Activated CD4-positive, alpha-beta T cell treated with anti-CD3 and anti-CD28 coated beads for 4 hours (primary cell): ENCODE measurements at regions not wholly inside any gene's neighbourhood (a gene's known extent, or its start where the extent isn't known, plus 50 kb on each side); places are given as distances from the start of the nearest gene placed in this dataset.
"Not testable (repeated sequence)": the region's sequence is repeated elsewhere in the genome, so short reads cannot be mapped to it uniquely, and the experiment has no call there.

ENCODE experiments used
- DNase-seq, 2 donors: peaks; one replicate each; pipeline ENCODE4 v3.0.0-alpha.2; 2020

DNA sequence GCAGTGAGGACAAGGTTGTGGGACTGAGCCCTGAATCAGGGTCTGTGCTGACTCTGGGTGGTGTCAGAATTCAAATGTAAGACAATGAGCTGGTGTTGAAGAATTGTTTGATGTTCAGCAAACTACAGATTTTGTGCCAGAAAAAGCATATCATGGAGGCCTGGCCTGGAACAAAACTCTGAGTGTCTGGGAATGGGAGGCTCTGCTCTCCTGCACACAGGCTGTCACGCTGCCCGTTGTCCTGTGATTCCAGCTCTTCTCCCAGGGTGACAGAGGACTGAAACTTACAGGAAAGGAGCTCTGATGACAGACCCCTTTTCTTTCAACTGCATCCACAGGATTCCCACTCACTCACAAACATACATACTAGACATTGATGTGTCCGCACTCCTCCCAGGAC lies 120.1 kb downstream of the ZNF486 start:
- DNase-seq, result no peak

DNA sequence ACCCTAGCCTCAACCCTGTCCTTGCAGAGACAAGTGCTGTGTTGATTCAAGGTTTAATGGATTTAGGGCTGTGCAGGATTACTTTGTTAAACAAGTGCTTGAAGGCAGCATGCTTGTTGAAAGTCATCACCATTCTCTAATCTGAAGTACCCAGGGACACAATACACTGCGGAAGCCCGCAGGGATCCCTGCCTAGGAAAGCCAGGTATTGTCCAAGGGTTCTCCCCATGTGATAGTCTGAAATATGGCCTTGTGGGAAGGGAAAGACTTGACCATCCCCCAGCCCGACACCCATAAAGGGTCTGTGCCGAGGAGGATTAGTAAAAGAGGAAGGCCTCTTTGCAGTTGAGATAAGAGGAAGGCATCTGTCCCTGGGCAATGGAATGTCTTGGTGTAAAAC lies 118.9 kb downstream of the ZNF486 start:
- DNase-seq, result not testable (repeated sequence)

GRCh38 chr19:20279516-20279915 lies 112.5 kb downstream of the ZNF486 start:
- DNase-seq, result no peak

DNA sequence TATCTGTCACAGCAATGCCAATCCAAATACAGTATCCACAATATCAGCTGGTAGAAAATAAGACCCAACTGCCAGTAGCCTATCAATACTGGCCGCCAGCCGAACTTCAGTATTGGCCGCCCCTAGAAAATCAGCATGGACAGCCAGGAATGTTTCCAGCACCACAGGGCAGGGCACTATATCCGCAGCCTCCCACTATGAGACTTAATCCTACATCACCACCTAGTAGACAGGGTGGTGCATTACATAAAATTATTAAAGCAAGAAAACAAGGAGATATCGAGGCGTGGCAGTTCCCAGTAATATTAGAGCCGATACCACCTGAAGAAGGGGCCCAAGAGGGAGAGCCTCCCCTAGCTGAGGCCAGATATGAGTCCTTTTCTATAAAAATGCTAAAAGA lies 111.3 kb downstream of the ZNF486 start:
- DNase-seq, result no peak

- not testable (repeated sequence) for DNase-seq
Observed at GRCh38 chr19:20276732-20277082, 109.7 kb downstream of the ZNF486 start.

DNA sequence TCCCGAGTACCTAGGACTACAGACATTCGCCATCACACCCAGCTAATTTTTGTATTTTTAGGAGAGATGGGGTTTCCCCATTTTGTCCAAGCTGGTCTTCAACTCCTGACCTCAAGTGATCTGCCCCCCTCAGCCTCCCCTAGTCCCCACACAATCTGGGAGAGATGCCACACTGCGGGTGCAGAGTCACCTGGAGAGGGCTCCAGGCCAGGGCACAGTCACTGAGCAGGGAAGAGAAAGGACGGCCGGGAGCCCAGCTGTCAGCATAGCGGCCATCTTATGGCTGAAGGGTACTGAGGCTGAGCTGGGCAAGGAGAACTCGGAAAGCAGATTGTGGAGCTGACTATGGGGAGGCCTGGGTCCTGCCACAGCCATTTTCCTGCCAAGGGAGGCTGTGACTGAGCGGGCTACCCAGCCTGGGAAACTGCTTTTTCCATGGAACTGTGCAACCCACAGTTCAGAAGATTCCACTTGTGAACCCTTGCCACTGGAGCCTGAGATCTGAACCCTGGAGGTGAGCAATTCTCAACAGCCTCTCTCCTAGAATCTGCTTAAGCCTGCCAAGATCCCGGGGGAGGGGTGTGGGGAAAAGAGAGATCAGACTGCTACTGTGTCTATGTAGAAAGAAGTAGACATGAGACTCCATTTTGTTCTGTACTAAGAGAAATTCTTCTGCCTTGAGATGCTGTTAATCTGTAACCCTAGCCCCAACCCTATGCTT lies 109.2 kb downstream of the ZNF486 start:
- DNase-seq, result no peak

GRCh38 chr19:20273951-20274570 lies 107.0 kb downstream of the ZNF486 start:
- no peak for DNase-seq

- DNase-seq, result no peak
Observed at GRCh38 chr19:20273376-20273775, 106.4 kb downstream of the ZNF486 start.

- DNase-seq, result not testable (repeated sequence)
Observed at GRCh38 chr19:20272627-20273010, 105.6 kb downstream of the ZNF486 start.

GRCh38 chr19:20271927-20272626 lies 105.1 kb downstream of the ZNF486 start:
- not testable (repeated sequence) for DNase-seq

DNA sequence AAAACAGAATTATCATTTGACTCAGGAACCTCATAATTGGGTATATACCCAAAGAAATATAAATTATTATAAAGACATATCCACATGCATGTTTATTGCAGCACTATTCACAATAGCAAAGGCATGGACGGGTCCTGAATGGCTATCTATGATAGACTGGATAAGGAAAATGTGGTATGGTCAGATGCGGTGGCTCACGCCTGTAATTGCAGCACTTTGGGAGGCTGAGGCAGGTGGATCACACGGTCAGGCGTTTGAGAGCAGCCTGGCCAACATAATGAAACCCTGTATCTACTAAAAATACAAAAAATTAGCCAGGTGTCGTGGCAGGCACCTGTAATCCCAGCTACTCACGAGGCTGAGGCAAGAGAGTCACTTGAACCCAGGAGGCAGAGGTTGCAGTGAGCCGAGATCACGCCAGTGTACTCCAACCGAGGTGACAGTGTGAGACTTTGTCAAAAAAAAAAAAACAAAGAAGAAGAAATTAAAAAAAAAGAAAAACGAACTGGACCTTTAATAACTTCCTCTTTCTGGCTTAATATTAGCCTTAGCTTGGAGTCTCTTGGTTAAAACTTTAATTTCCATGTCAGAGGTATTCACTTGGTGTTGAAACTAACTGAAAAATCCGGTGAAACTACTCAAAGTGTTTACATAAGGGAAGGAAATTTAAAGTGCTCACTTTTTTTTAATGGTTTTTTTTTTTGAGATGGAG lies 104.4 kb downstream of the ZNF486 start:
- DNase-seq, result no peak

DNA sequence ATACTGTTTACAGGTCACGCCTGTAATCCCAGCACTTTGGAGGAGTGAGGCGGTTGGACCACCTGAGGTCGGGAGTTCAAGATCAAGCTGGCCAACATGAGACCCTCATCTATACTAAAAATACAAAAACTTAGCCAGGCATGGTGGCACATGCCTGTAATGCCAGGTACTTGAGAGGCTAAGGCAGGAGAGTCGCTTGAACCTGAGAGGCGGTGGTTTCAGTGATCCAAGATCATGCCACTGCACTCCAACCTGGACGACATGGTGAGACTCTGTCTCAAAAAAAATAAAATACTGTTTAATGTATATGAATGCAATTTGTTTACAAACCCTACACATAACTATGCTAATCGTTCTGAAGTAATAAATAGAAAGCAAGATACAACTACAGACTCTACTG lies 102.4 kb downstream of the ZNF486 start:
- no peak for DNase-seq

GRCh38 chr19:20261513-20261912 lies 94.5 kb downstream of the ZNF486 start:
- not testable (repeated sequence) for DNase-seq

DNA sequence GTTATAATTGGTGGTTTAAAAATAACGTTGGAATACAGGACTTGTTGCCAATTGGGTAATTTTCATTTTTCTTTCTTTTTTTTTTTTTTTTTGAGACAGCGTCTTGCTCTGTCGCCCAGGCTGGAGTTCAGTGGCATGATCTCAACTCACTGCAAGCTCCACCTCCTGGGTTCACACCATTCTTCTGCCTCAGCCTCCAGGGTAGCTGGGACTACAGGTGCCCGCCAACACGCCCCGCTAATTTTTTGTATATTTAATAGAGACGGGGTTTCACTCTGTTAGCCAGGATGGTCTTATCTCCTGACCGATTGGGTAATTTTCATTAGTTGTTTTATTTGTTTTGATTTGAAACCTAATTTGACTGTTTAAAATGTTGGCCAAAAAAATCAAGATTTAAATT lies 93.7 kb downstream of the ZNF486 start:
- DNase-seq, result not testable (repeated sequence)

GRCh38 chr19:20259615-20260014 lies 92.6 kb downstream of the ZNF486 start:
- DNase-seq, result no peak

GRCh38 chr19:20256606-20257005 lies 89.6 kb downstream of the ZNF486 start:
- no peak for DNase-seq

DNA sequence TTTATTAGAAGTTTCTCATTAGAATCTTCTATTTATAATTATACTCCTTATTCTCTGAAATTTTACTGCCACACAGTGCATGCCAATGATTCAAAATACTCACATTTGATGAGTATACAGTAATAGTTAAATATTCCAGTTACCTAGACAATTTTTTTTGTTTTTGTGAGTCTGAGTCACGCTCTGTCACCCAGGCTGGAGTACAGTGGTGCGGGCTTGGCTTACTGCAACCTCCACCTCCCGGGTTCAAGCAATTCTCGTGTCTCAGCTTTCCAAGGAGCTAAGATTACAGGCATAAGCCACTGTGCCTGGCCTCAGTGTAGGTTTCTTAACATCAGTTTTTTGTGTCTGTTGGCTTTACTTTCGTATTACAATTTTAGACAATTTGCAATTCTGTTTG lies 87.1 kb downstream of the ZNF486 start:
- no peak for DNase-seq

DNA sequence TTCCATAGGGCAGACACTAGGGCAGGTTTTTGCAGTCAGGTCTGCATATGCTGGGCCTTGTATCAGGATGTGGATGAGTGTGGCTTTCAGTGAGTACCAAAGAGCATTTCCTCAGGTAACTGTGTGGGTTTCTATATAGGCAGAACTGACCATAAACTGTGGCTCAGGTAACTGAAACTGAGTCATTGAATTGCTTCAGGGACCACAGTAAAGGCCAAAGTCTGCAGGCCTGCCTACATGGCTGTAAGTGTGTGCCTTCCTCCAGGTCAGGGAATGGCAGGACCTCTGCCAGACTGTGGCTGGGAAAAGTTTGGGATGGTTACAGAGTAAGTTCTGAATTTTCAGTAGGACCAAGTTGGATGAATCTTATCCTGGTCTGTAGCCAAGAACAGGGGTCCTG lies 85.6 kb downstream of the ZNF486 start:
- DNase-seq, result no peak

DNA sequence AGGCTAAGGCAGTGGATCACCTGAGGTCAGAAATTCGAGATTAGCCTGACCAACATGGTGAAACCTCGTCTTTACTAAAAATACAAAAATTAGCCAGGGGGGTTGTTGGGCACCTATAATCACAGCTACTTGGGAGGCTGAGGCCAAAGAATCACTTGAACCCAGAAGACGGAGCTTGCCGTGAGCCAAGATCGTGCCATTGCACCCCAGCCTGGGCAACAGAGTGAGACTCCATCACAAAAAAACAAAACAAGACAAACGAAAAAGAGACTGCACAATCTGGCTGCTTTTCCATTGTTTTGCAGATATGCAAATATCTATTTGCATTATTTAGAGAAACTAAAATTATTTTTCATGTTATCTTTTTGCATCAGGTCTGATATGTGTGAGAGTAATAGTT lies 83.6 kb downstream of the ZNF486 start:
- no peak for DNase-seq

- DNase-seq, result no peak
Observed at GRCh38 chr19:20250121-20250520, 83.1 kb downstream of the ZNF486 start.
